Adrenal gland (tissue), 5 donors: ENCODE measurements at regions not wholly inside any gene's neighbourhood (a gene's known extent, or its start where the extent isn't known, plus 50 kb on each side); places are given as distances from the start of the nearest gene placed in this dataset.

Source experiments
- POLR2A ChIP-seq, 2 donors: fragments of 450-650 bp; IDR thresholded peaks; one replicate each; pipeline ENCODE4 v1.6.1; 2017; ENCODE audit warnings: antibody characterized with exemption in 2 of 2, mild to moderate bottlenecking in 2 of 2, moderate library complexity in 1 of 2
- TF ChIP-seq, protein P1 (sequence below), 6 experiments: fragments of 450-650 bp in 4 of 6; fragments of 200-600 bp in 2 of 6; sonication (generic) in 1 of 6; IDR thresholded peaks; 1 replicate in 5 of 6; 2 replicates in 1 of 6; pipeline versions ENCODE4 v1.5.1 to v1.8.0; 2016 to 2021; ENCODE audit warnings: antibody characterized with exemption in 6 of 6, mild to moderate bottlenecking in 2 of 6, moderate library complexity in 1 of 6
- donor health status: DM: no; HTN: no; CAD: no.

DNA sequence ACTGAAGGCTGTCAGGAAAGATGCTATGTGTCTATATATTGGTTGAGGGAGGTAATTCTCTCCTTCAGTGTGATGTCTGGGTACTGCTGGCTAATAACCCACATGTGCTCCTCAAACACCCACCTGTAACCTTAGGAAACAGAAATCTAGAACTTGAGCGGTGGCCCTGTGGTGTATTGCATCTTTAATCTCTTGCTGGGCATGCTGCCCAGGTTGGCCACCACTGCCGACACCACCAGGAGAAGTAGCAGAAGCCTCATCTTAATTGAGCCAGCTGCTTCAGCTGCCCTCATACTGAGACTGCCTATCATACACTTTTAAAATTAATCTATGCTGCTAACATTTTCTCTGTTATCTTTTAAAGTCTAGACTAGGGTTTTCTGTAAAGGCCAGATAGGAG is 103.5 kb upstream of the C5orf63 start:
- TF ChIP-seq, protein P1, sequence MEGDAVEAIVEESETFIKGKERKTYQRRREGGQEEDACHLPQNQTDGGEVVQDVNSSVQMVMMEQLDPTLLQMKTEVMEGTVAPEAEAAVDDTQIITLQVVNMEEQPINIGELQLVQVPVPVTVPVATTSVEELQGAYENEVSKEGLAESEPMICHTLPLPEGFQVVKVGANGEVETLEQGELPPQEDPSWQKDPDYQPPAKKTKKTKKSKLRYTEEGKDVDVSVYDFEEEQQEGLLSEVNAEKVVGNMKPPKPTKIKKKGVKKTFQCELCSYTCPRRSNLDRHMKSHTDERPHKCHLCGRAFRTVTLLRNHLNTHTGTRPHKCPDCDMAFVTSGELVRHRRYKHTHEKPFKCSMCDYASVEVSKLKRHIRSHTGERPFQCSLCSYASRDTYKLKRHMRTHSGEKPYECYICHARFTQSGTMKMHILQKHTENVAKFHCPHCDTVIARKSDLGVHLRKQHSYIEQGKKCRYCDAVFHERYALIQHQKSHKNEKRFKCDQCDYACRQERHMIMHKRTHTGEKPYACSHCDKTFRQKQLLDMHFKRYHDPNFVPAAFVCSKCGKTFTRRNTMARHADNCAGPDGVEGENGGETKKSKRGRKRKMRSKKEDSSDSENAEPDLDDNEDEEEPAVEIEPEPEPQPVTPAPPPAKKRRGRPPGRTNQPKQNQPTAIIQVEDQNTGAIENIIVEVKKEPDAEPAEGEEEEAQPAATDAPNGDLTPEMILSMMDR (IDR thresholded peaks at IDR 0.05): no peak
- TF ChIP-seq POLR2A (IDR thresholded peaks at IDR 0.05): no peak
